ENCODE measurements at regions not wholly inside any gene's neighbourhood (a gene's known extent, or its start where the extent isn't known, plus 50 kb on each side); places are given as distances from the start of the nearest gene placed in this dataset.

GRCh38 chr2:52717836-52718235 lies 1049.8 kb upstream of the CHAC2 start:
- BruUV-seq (replicated peaks), result no TSS peak
- no peak for DNase-seq (ENCODE audit: unreplicated experiment)
- no peaks in the 10 kb centered on the region for H3K9me3 Mint-ChIP-seq (ENCODE audit: unreplicated experiment)
- no peak overlapping the region for H3K27ac Mint-ChIP-seq (ENCODE audit: low read depth, unreplicated experiment)
- H3K36me3 Mint-ChIP-seq (ENCODE audit: insufficient read depth, unreplicated experiment), result no peaks in the 10 kb centered on the region
- H3K4me1 Mint-ChIP-seq (ENCODE audit: insufficient read depth, unreplicated experiment), result no peaks in the 10 kb centered on the region
- ChIA-PET POLR2A (no interaction called here), CTCF (interaction anchor here (0.7 kb wide), 1 partner anchor 20 kb away, joined by 3 read pairs; no protein-coding TSS in a partner anchor)
- H3K27me3 Mint-ChIP-seq (ENCODE audit: insufficient read depth, unreplicated experiment), result no peaks in the 10 kb centered on the region
- no peak overlapping the region for H3K4me3 Mint-ChIP-seq (ENCODE audit: unreplicated experiment)
- TF ChIP-seq CTCF (IDR thresholded peaks at IDR 0.05; ENCODE audit: unreplicated experiment), result no peak
- intact Hi-C loops (cut with micrococcal nuclease), result no loop called here

DNA sequence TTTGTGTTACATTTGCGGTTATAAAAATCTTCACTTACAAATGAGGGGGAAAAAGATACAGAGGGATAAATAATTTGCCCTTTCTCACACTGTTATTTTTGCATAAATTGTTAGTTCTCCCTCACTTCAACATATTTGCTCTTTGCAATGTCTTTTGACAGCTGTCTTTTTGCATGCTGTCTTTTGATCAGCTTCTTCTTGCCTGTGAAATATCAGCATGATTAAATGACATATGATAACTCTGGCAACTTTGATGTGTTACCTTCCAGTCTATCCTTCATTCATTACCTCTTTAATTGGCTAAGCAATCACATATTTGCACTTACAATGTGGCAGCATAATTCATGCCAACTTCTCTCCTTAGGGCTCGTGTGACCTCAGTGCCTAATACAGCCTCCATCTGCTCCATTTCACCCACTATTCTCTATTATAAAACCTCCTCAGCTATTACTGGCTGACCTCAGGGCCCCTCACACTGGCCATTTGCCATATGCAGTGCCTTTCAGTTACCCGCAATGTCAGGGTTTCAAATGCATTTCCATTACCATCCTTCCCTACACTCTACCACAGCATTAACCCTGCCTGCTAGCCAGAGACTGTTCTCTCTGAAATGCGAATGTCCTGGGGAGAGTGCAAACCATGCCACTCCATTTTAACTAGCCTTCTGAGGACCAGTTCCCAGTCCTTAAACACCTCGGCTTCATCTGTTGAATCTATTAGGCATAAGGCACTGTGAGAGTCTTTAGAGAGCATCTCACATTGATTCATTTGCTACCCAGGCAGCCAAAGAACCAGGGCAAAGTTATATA lies 1056.6 kb upstream of the CHAC2 start:
- no peak overlapping the region for H3K4me3 Mint-ChIP-seq (ENCODE audit: unreplicated experiment)
- ChIA-PET POLR2A (no interaction called here), CTCF (no interaction called here)
- H3K9me3 Mint-ChIP-seq (ENCODE audit: unreplicated experiment), result no peaks in the 10 kb centered on the region
- H3K27ac Mint-ChIP-seq (ENCODE audit: low read depth, unreplicated experiment), result no peak overlapping the region
- no peak for TF ChIP-seq CTCF (IDR thresholded peaks at IDR 0.05; ENCODE audit: unreplicated experiment)
- no TSS peak for BruUV-seq (replicated peaks)
- no peak for DNase-seq (ENCODE audit: unreplicated experiment)
- H3K4me1 Mint-ChIP-seq (ENCODE audit: insufficient read depth, unreplicated experiment), result no peaks in the 10 kb centered on the region
- intact Hi-C loops (cut with micrococcal nuclease), result no loop called here
- no peaks in the 10 kb centered on the region for H3K36me3 Mint-ChIP-seq (ENCODE audit: insufficient read depth, unreplicated experiment)
- H3K27me3 Mint-ChIP-seq (ENCODE audit: insufficient read depth, unreplicated experiment), result no peaks in the 10 kb centered on the region

GRCh38 chr2:52704251-52704650 lies 1063.4 kb upstream of the CHAC2 start:
- Mint-ChIP-seq H3K4me3 (ENCODE audit: unreplicated experiment) (no peak overlapping the region), H3K9me3 (ENCODE audit: unreplicated experiment) (no peaks in the 10 kb centered on the region), H3K4me1 (ENCODE audit: insufficient read depth, unreplicated experiment) (no peaks in the 10 kb centered on the region), H3K36me3 (ENCODE audit: insufficient read depth, unreplicated experiment) (peaks cover 4% of the 10 kb centered on the region), H3K27me3 (ENCODE audit: insufficient read depth, unreplicated experiment) (no peaks in the 10 kb centered on the region), H3K27ac (ENCODE audit: low read depth, unreplicated experiment) (no peak overlapping the region)
- TF ChIP-seq CTCF (IDR thresholded peaks at IDR 0.05; ENCODE audit: unreplicated experiment), result no peak
- intact Hi-C loops (cut with micrococcal nuclease), result no loop called here
- no TSS peak for BruUV-seq (replicated peaks)
- ChIA-PET POLR2A (no interaction called here), CTCF (no interaction called here)
- DNase-seq (ENCODE audit: unreplicated experiment), result no peak

DNA sequence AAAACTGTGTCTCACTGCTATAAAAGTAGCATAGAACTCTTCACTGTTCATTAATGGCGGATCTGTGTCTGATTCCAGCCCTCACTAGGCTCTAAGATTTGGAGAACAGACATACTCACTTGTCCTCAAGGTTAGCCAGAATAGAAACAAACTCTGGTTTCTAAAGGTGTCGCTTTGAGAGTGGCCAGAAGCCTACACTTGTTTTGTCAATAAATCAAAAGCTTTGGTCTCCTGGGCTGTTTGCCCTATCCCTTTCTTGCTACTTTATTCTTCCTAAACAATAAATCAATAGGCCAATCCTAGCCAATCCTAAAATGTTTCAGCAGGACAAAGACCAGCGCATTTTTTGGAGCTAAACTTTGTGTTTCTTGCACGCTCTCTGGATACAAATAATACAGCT lies 1064.6 kb upstream of the CHAC2 start:
- no peak overlapping the region for H3K4me3 Mint-ChIP-seq (ENCODE audit: unreplicated experiment)
- no TSS peak for BruUV-seq (replicated peaks)
- POLR2A ChIA-PET, result no interaction called here
- no peak for TF ChIP-seq CTCF (IDR thresholded peaks at IDR 0.05; ENCODE audit: unreplicated experiment)
- H3K4me1 Mint-ChIP-seq (ENCODE audit: insufficient read depth, unreplicated experiment), result no peaks in the 10 kb centered on the region
- H3K9me3 Mint-ChIP-seq (ENCODE audit: unreplicated experiment), result no peaks in the 10 kb centered on the region
- H3K36me3 Mint-ChIP-seq (ENCODE audit: insufficient read depth, unreplicated experiment), result peaks cover 4% of the 10 kb centered on the region
- CTCF ChIA-PET, result no interaction called here
- intact Hi-C loops (cut with micrococcal nuclease), result no loop called here
- DNase-seq (ENCODE audit: unreplicated experiment), result no peak
- H3K27ac Mint-ChIP-seq (ENCODE audit: low read depth, unreplicated experiment), result no peak overlapping the region
- no peaks in the 10 kb centered on the region for H3K27me3 Mint-ChIP-seq (ENCODE audit: insufficient read depth, unreplicated experiment)
